ENCODE measurements at regions not wholly inside any gene's neighbourhood (a gene's known extent, or its start where the extent isn't known, plus 50 kb on each side); places are given as distances from the start of the nearest gene placed in this dataset.

GRCh38 chrX:16308773-16309172, 141.5 kb downstream of the MAGEB17 start:
- TF ChIP-seq CTCF (IDR thresholded peaks at IDR 0.05; ENCODE audit: insufficient read depth, low read length, missing control alignments) = no peak
- H3K4me3 ChIP-seq (ENCODE audit: low read depth, low read length) = no peak overlapping the region
- DNase-seq (ENCODE audit: low read depth, low spot score) = no peak
- POLR2A ChIA-PET = no interaction called here
- CTCF ChIA-PET = no interaction called here

- TF ChIP-seq CTCF (IDR thresholded peaks at IDR 0.05; ENCODE audit: insufficient read depth, low read length, missing control alignments) = no peak
- DNase-seq (ENCODE audit: low read depth, low spot score) = no peak
- H3K4me3 ChIP-seq (ENCODE audit: low read depth, low read length) = no peak overlapping the region
- POLR2A ChIA-PET = no interaction called here
- CTCF ChIA-PET = no interaction called here
Measured at GRCh38 chrX:16310326-16310725, 143.0 kb downstream of the MAGEB17 start.

- POLR2A ChIA-PET = no interaction called here
- no peak for TF ChIP-seq CTCF (IDR thresholded peaks at IDR 0.05; ENCODE audit: insufficient read depth, low read length, missing control alignments)
- CTCF ChIA-PET = no interaction called here
Measured at GRCh38 chrX:16311671-16312070, 144.4 kb downstream of the MAGEB17 start.

GRCh38 chrX:16312761-16313623, 145.7 kb downstream of the MAGEB17 start:
- TF ChIP-seq CTCF (IDR thresholded peaks at IDR 0.05; ENCODE audit: insufficient read depth, low read length, missing control alignments) = no peak
- no peak overlapping the region for H3K4me3 ChIP-seq (ENCODE audit: low read depth, low read length)
- ChIA-PET POLR2A (no interaction called here), CTCF (no interaction called here)
- no peak for DNase-seq (ENCODE audit: low read depth, low spot score)

More at GRCh38 chrX:16311671-16312070, 144.4 kb downstream of the MAGEB17 start:
- H3K4me3 ChIP-seq (ENCODE audit: low read depth, low read length) = no peak overlapping the region
- no peak for DNase-seq (ENCODE audit: low read depth, low spot score)

GRCh38 chrX:16316331-16316730, 149.1 kb downstream of the MAGEB17 start:
- DNase-seq (ENCODE audit: low read depth, low spot score) = no peak
- ChIA-PET POLR2A (no interaction called here), CTCF (no interaction called here)
- TF ChIP-seq CTCF (IDR thresholded peaks at IDR 0.05; ENCODE audit: insufficient read depth, low read length, missing control alignments) = no peak
- no peak overlapping the region for H3K4me3 ChIP-seq (ENCODE audit: low read depth, low read length)

- TF ChIP-seq CTCF (IDR thresholded peaks at IDR 0.05; ENCODE audit: insufficient read depth, low read length, missing control alignments) = no peak
- DNase-seq (ENCODE audit: low read depth, low spot score) = no peak
- ChIA-PET POLR2A (no interaction called here), CTCF (no interaction called here)
- H3K4me3 ChIP-seq (ENCODE audit: low read depth, low read length) = no peak overlapping the region
Measured at GRCh38 chrX:16319929-16320328, 152.6 kb downstream of the MAGEB17 start.

Measured in AG04449 (cell line).